KMS-11 (cell line): ENCODE measurements at regions not wholly inside any gene's neighbourhood (a gene's known extent, or its start where the extent isn't known, plus 50 kb on each side); places are given as distances from the start of the nearest gene placed in this dataset.

Source experiments
- H2AFZ ChIP-seq: fragments of 200-600 bp; sonication (generic); 2 replicates; pipeline ENCODE4 v1.6.1; 2016; ENCODE audit warnings: antibody characterized with exemption, mixed run types, low read depth
- H3K27ac ChIP-seq: fragments of 200-600 bp; sonication (generic); 2 replicates; pipeline ENCODE4 v1.6.1; 2016; ENCODE audit warnings: mild to moderate bottlenecking, mixed run types
- H3K27me3 ChIP-seq: fragments of 200-600 bp; sonication (generic); 2 replicates; pipeline ENCODE4 v1.6.1; 2017; ENCODE audit warnings: mild to moderate bottlenecking, low read depth, mixed run types, moderate library complexity; ENCODE audit not compliant: insufficient read depth
- H3K36me3 ChIP-seq: fragments of 200-600 bp; sonication (generic); 2 replicates; pipeline ENCODE4 v1.6.1; 2017; ENCODE audit warnings: mild to moderate bottlenecking, mixed run types; ENCODE audit not compliant: insufficient read depth
- H3K4me1 ChIP-seq: fragments of 200-600 bp; sonication (generic); 2 replicates; pipeline ENCODE4 v1.6.1; 2016; ENCODE audit warnings: mild to moderate bottlenecking, low read depth, mixed run types; ENCODE audit not compliant: poor library complexity, severe bottlenecking
- H3K4me2 ChIP-seq: fragments of 200-600 bp; sonication (generic); 2 replicates; pipeline ENCODE4 v1.7.0; 2016; ENCODE audit warnings: mild to moderate bottlenecking, mixed run types
- H3K4me3 ChIP-seq: fragments of 200-600 bp; sonication (generic); IDR thresholded peaks from 2 replicates; pipeline ENCODE4 v1.6.1; 2017; ENCODE audit warnings: low read depth, low read length, mixed read lengths; ENCODE audit not compliant: insufficient read depth
- H3K79me2 ChIP-seq: fragments of 200-600 bp; sonication (generic); 2 replicates; pipeline ENCODE4 v1.6.1; 2016; ENCODE audit warnings: low read depth, mixed run types; ENCODE audit not compliant: insufficient read depth
- H3K9ac ChIP-seq: fragments of 200-600 bp; sonication (generic); 2 replicates; pipeline ENCODE4 v1.6.1; 2016; ENCODE audit warnings: mild to moderate bottlenecking, mixed run types
- H4K20me1 ChIP-seq: fragments of 200-600 bp; sonication (generic); 2 replicates; pipeline ENCODE4 v1.6.1; 2016; ENCODE audit warnings: mild to moderate bottlenecking, mixed run types; ENCODE audit not compliant: insufficient read depth
- TF ChIP-seq, protein P1 (sequence below): fragments of 200-600 bp; sonication (generic); conservative IDR thresholded peaks from 2 replicates; pipeline ENCODE4 v1.6.1; 2017; ENCODE audit warnings: low read depth, mild to moderate bottlenecking, antibody characterized with exemption, low read length, moderate library complexity, mixed read lengths

DNA sequence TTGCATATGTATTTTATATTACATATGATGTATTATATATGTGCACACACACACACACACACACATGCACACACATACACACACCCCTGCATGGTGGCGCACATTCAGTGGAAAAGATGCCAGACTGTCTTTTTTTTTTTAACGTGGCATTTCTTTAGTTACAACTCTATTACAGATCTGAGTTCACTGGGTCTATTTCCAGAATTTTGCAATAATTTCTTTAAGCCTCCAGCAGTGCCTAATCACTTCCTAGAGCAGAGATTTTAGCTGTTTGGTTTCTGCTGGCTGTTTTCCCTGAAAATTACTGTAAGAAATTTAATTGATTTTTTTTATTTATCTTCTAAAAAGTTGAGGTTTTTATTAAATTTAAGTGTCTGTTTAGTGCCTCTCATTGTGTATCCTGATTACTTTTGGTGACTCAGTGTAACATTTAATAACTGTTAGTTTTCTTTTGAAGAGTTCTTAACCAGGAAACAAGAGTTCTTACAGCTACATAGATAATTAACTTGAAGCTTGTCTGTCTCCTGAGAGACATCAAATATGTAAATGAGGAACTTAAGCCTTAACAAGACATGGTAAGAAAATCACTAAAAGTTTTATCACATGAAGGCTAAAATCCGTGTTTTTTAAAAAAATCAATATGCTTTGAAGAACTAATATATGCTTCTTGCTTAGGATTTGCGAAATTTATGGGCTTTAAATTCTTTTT, 232.0 kb downstream of the MDFIC start:
- H3K4me3 ChIP-seq, result no peak overlapping the region
- no peaks in the 10 kb centered on the region for H4K20me1 ChIP-seq
- H3K4me2 ChIP-seq, result no peak overlapping the region
- H3K79me2 ChIP-seq, result no peaks in the 10 kb centered on the region
- H3K27ac ChIP-seq, result no peak overlapping the region
- TF ChIP-seq, protein P1, sequence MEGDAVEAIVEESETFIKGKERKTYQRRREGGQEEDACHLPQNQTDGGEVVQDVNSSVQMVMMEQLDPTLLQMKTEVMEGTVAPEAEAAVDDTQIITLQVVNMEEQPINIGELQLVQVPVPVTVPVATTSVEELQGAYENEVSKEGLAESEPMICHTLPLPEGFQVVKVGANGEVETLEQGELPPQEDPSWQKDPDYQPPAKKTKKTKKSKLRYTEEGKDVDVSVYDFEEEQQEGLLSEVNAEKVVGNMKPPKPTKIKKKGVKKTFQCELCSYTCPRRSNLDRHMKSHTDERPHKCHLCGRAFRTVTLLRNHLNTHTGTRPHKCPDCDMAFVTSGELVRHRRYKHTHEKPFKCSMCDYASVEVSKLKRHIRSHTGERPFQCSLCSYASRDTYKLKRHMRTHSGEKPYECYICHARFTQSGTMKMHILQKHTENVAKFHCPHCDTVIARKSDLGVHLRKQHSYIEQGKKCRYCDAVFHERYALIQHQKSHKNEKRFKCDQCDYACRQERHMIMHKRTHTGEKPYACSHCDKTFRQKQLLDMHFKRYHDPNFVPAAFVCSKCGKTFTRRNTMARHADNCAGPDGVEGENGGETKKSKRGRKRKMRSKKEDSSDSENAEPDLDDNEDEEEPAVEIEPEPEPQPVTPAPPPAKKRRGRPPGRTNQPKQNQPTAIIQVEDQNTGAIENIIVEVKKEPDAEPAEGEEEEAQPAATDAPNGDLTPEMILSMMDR, result no peak
- H3K9ac ChIP-seq, result no peak overlapping the region
- no peak overlapping the region for H2AFZ ChIP-seq
- no peaks in the 10 kb centered on the region for H3K27me3 ChIP-seq
- H3K4me1 ChIP-seq, result no peaks in the 10 kb centered on the region
- no peaks in the 10 kb centered on the region for H3K36me3 ChIP-seq

DNA sequence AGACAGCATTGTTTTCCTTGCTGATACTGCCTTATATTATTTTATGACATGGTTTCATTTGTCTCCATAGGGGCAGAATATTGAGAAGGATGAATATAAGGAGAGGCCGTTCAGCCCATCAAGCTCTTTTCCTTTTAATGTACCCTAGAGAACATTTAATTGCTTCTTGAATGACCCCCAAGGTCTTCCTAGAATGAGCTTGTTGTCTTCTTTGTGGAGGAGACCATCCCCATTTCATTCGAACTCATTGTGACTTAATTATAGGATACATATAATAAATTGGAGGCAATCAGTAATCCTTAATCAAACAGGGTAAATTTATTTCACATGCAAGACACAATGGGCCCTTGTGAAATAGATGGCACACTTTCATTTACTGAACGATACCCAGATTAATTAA, 231.3 kb downstream of the MDFIC start:
- no peaks in the 10 kb centered on the region for H3K27me3 ChIP-seq
- no peaks in the 10 kb centered on the region for H3K36me3 ChIP-seq
- no peak overlapping the region for H3K9ac ChIP-seq
- TF ChIP-seq, protein P1, result no peak
- H3K4me1 ChIP-seq, result no peaks in the 10 kb centered on the region
- H3K4me2 ChIP-seq, result no peak overlapping the region
- no peak overlapping the region for H3K4me3 ChIP-seq
- no peaks in the 10 kb centered on the region for H4K20me1 ChIP-seq
- H3K27ac ChIP-seq, result no peak overlapping the region
- no peak overlapping the region for H2AFZ ChIP-seq
- no peaks in the 10 kb centered on the region for H3K79me2 ChIP-seq

DNA sequence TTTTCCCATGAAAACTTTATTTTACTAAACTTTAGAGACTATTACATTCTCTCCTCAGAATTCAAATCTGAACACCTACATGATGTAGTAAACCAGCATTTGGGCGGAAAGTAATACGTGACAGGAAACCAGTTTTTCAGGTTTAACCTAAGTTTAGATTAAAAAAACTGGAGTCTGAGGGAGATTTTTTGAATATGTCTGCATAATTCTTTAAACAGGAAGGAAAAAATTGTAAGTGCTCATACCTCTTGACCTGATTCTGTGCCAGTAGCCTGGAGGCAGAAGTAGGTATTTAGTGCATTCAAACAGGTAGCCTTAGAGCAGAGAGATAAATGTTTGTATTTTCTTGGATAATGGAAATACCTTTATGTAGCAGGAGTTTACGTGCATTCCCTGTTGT, 224.3 kb downstream of the MDFIC start:
- TF ChIP-seq, protein P1, result no peak
- no peak overlapping the region for H2AFZ ChIP-seq
- H3K9ac ChIP-seq, result no peak overlapping the region
- no peak overlapping the region for H3K4me2 ChIP-seq
- H3K27ac ChIP-seq, result no peak overlapping the region
- H3K79me2 ChIP-seq, result no peaks in the 10 kb centered on the region
- no peaks in the 10 kb centered on the region for H3K36me3 ChIP-seq
- no peaks in the 10 kb centered on the region for H3K27me3 ChIP-seq
- H4K20me1 ChIP-seq, result no peaks in the 10 kb centered on the region
- H3K4me1 ChIP-seq, result no peaks in the 10 kb centered on the region
- no peak overlapping the region for H3K4me3 ChIP-seq

DNA sequence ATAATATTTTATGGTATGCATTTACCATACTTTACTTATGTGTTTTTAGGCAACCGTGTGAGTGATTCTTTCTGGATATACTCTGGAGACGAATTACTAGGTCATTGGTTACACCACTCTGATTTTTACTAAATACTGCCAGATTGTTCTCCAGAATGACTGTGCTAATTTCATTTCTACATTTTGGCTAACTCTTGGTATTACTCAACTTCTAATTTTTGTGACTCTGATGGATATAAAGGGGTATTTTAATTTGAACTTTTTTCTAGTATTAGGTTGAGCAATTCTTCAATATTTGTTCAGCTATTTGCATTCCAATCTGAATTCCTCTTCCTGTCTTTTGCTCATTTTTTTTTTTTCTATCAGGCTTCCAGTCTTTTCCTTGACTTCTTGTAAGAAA, 223.6 kb downstream of the MDFIC start:
- Histone ChIP-seq H3K4me2 (no peak overlapping the region), H3K79me2 (no peaks in the 10 kb centered on the region), H3K36me3 (no peaks in the 10 kb centered on the region), H3K4me1 (no peaks in the 10 kb centered on the region), H3K27me3 (no peaks in the 10 kb centered on the region), H4K20me1 (no peaks in the 10 kb centered on the region), H3K4me3 (no peak overlapping the region), H2AFZ (no peak overlapping the region), H3K9ac (no peak overlapping the region), H3K27ac (no peak overlapping the region)
- TF ChIP-seq, protein P1, result no peak
